ENCODE measurements at regions not wholly inside any gene's neighbourhood (a gene's known extent, or its start where the extent isn't known, plus 50 kb on each side); places are given as distances from the start of the nearest gene placed in this dataset.

- TF ChIP-seq, protein P1, sequence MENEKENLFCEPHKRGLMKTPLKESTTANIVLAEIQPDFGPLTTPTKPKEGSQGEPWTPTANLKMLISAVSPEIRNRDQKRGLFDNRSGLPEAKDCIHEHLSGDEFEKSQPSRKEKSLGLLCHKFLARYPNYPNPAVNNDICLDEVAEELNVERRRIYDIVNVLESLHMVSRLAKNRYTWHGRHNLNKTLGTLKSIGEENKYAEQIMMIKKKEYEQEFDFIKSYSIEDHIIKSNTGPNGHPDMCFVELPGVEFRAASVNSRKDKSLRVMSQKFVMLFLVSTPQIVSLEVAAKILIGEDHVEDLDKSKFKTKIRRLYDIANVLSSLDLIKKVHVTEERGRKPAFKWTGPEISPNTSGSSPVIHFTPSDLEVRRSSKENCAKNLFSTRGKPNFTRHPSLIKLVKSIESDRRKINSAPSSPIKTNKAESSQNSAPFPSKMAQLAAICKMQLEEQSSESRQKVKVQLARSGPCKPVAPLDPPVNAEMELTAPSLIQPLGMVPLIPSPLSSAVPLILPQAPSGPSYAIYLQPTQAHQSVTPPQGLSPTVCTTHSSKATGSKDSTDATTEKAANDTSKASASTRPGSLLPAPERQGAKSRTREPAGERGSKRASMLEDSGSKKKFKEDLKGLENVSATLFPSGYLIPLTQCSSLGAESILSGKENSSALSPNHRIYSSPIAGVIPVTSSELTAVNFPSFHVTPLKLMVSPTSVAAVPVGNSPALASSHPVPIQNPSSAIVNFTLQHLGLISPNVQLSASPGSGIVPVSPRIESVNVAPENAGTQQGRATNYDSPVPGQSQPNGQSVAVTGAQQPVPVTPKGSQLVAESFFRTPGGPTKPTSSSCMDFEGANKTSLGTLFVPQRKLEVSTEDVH (IDR thresholded peaks at IDR 0.05; ENCODE audit: low read depth, partially characterized antibody): no peak
- TF ChIP-seq POLR2AphosphoS2 (IDR thresholded peaks at IDR 0.05; ENCODE audit: low read length) (no peak), GABPB2 (CRISPR knock-in tag; conservative IDR thresholded peaks at IDR 0.05) (no peak), ZEB2 (IDR thresholded peaks at IDR 0.05) (no peak), MYBL2 (IDR thresholded peaks at IDR 0.05; ENCODE audit: low read depth) (no peak), MYBL2 (CRISPR knock-in tag; IDR thresholded peaks at IDR 0.05; ENCODE audit: borderline replicate concordance) (no peak)
These were observed 75.3 kb upstream of the SCEL start (continued) for GRCh38 chr13:77460195-77460594.

- Histone ChIP-seq H4K20me1 (replicated peaks; ENCODE audit: control insufficient read depth, insufficient read depth, low read length) (no peaks in the 10 kb centered on the region), H3K4me2 (ENCODE audit: insufficient read depth, low read length) (no peak overlapping the region), H3K27ac (ENCODE audit: extremely low read depth, low read depth, low read length) (no peak overlapping the region), H3K79me2 (ENCODE audit: control insufficient read depth, insufficient read depth, low read length) (no peaks in the 10 kb centered on the region), H3K36me3 (ENCODE audit: control insufficient read depth, insufficient read depth, low read length) (no peaks in the 10 kb centered on the region), H3K4me1 (replicated peaks in 1 of 2; ENCODE audit: control insufficient read depth in 2 of 2, insufficient read depth in 2 of 2, low read length in 2 of 2) (no peaks in the 10 kb centered on the region), H2AFZ (ENCODE audit: low read depth, low read length) (no peak overlapping the region), H3K9ac (ENCODE audit: insufficient read depth in 1 of 2, low read depth in 2 of 2, low read length in 2 of 2) (no peak overlapping the region), H3K27me3 (ENCODE audit: control insufficient read depth in 2 of 2, insufficient read depth in 2 of 2, low read length in 2 of 2) (no peaks in the 10 kb centered on the region), H3K4me3 (no peak overlapping the region), H3K9me3 (replicated peaks; ENCODE audit: control insufficient read depth, insufficient read depth, low read depth, low read length) (no peaks in the 10 kb centered on the region), H3K9me1 (ENCODE audit: control insufficient read depth, insufficient read depth, low read length) (no peaks in the 10 kb centered on the region)
- no peak for DNase-seq (ENCODE audit: extremely low read depth in 1 of 4, low spot score in 3 of 4)
- ChIA-PET POLR2A (no interaction called here), CTCF (ENCODE audit: low intra/inter-chr PET ratio) (no interaction called here)
- in situ Hi-C loops (cut with MboI): no loop called here
- 0% methylated on average over 3 of the region's 3 CpGs for WGBS (ENCODE audit: insufficient coverage, low coverage, missing lambda C conversion rate)
- no TSS peak for BruUV-seq (replicated peaks)
- no peak for ATAC-seq
- intact Hi-C loops (cut with micrococcal nuclease): no loop called here
- no peak for FAIRE-seq
- TF ChIP-seq, protein P2, sequence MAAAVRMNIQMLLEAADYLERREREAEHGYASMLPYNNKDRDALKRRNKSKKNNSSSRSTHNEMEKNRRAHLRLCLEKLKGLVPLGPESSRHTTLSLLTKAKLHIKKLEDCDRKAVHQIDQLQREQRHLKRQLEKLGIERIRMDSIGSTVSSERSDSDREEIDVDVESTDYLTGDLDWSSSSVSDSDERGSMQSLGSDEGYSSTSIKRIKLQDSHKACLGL (CRISPR knock-in tag; IDR thresholded peaks at IDR 0.05; ENCODE audit: borderline replicate concordance, poor library complexity, severe bottlenecking): no peak
- TF ChIP-seq ZNF3 (CRISPR knock-in tag; IDR thresholded peaks at IDR 0.05): no peak
- TF ChIP-seq SP2 (IDR thresholded peaks at IDR 0.05; ENCODE audit: extremely low read depth, low read depth, low read length, poor library complexity, severe bottlenecking): no peak
- TF ChIP-seq, protein P3, sequence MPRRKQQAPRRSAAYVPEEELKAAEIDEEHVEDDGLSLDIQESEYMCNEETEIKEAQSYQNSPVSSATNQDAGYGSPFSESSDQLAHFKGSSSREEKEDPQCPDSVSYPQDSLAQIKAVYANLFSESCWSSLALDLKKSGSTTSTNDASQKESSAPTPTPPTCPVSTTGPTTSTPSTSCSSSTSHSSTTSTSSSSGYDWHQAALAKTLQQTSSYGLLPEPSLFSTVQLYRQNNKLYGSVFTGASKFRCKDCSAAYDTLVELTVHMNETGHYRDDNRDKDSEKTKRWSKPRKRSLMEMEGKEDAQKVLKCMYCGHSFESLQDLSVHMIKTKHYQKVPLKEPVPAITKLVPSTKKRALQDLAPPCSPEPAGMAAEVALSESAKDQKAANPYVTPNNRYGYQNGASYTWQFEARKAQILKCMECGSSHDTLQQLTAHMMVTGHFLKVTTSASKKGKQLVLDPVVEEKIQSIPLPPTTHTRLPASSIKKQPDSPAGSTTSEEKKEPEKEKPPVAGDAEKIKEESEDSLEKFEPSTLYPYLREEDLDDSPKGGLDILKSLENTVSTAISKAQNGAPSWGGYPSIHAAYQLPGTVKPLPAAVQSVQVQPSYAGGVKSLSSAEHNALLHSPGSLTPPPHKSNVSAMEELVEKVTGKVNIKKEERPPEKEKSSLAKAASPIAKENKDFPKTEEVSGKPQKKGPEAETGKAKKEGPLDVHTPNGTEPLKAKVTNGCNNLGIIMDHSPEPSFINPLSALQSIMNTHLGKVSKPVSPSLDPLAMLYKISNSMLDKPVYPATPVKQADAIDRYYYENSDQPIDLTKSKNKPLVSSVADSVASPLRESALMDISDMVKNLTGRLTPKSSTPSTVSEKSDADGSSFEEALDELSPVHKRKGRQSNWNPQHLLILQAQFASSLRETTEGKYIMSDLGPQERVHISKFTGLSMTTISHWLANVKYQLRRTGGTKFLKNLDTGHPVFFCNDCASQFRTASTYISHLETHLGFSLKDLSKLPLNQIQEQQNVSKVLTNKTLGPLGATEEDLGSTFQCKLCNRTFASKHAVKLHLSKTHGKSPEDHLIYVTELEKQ (CRISPR knock-in tag; IDR thresholded peaks at IDR 0.05): no peak
- TF ChIP-seq TSC22D4 (tag; IDR thresholded peaks at IDR 0.05): no peak
These were observed 75.9 kb upstream of the SCEL start for GRCh38 chr13:77459592-77459991.

Data from K562 (cell line).